GM12878 (cell line): ENCODE measurements at regions not wholly inside any gene's neighbourhood (a gene's known extent, or its start where the extent isn't known, plus 50 kb on each side); places are given as distances from the start of the nearest gene placed in this dataset.

Source experiments
- CBX3 ChIP-seq: fragments of 200-600 bp; sonication (generic); IDR thresholded peaks from 2 replicates; pipeline ENCODE4 v1.6.1; 2016; ENCODE audit warnings: low read depth, borderline replicate concordance
- CHD1 ChIP-seq: IDR thresholded peaks from 2 replicates; pipeline ENCODE4 v1.6.1; 2012; ENCODE audit warnings: low read depth, low read length, improper control_type of control experiment
- CTCF ChIP-seq, 3 experiments: IDR thresholded peaks in 2 of 3; conservative IDR thresholded peaks in 1 of 3; 2 replicates each; pipeline ENCODE4 v1.5.1; 2011; ENCODE audit warnings: low read depth in 3 of 3, low read length in 3 of 3, mild to moderate bottlenecking in 3 of 3, control low read depth in 2 of 3, moderate library complexity in 2 of 3, inconsistent platforms in 1 of 3, mixed read lengths in 1 of 3; ENCODE audit not compliant: control insufficient read depth in 2 of 3, insufficient read depth in 1 of 3; ENCODE audit errors: extremely low read depth in 1 of 3
- EZH2 ChIP-seq: IDR thresholded peaks from 2 replicates; pipeline ENCODE4 v1.6.1; 2012; ENCODE audit warnings: low read depth, mild to moderate bottlenecking, control low read depth, inconsistent platforms, low read length, borderline replicate concordance; ENCODE audit not compliant: control insufficient read depth
- GATAD2B ChIP-seq: fragments of 450-650 bp; conservative IDR thresholded peaks from 2 replicates; pipeline ENCODE4 v1.6.1; 2017; ENCODE audit warnings: low read depth, mild to moderate bottlenecking, moderate library complexity
- MXI1 ChIP-seq: fragments of 150-350 bp; IDR thresholded peaks from 2 replicates; pipeline ENCODE4 v1.6.1; 2011; ENCODE audit warnings: low read depth, mild to moderate bottlenecking, inconsistent platforms, low read length, improper control_type of control experiment
- NFIC ChIP-seq: IDR thresholded peaks from 2 replicates; pipeline ENCODE4 v1.6.1; 2012; ENCODE audit warnings: low read depth, mild to moderate bottlenecking, inconsistent platforms, low read length, moderate library complexity
- PAX8 ChIP-seq: fragments of 450-650 bp; IDR thresholded peaks from 2 replicates; pipeline ENCODE4 v1.6.1; 2017; ENCODE audit warnings: mild to moderate bottlenecking, moderate library complexity
- POLR2AphosphoS5 ChIP-seq: IDR thresholded peaks from 2 replicates; pipeline ENCODE4 v1.6.1; 2011; ENCODE audit warnings: mild to moderate bottlenecking, low read length, inconsistent platforms
- YY1 ChIP-seq: IDR thresholded peaks from 2 replicates; pipeline ENCODE4 v1.6.1; 2011; ENCODE audit warnings: low read depth, mild to moderate bottlenecking, low read length
- ZNF24 ChIP-seq: fragments of 450-650 bp; IDR thresholded peaks from 2 replicates; pipeline ENCODE4 v1.6.1; 2017; ENCODE audit warnings: antibody characterized with exemption, mild to moderate bottlenecking
- TF ChIP-seq, protein P1 (sequence below): IDR thresholded peaks from 2 replicates; pipeline ENCODE4 v1.6.1; 2012; ENCODE audit warnings: low read length, inconsistent platforms

DNA sequence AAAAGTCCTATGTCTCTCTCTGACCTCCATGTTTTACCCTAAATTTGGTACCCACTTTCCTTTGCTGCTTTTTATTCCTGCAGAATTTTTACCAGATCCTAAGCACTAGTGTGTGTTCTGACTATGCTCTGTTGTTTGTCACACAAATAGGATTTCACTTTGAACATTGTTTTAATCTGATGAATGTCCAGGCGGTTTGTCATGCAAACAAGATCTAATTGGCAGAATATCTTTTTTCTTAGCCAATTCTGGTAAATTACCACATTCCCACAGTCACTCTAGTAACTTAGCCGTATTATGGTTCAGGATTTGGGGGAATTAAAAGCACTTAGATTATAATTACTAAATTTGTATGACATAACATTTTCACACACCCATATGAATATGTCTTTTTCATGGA is 557.2 kb upstream of the BOD1L1 start:
- TF ChIP-seq PAX8 (no peak), YY1 (no peak), EZH2 (no peak), ZNF24 (no peak), GATAD2B (no peak), CHD1 (no peak), CTCF (IDR thresholded peaks at IDR 0.05 in 2 of 3, conservative IDR thresholded peaks at IDR 0.05 in 1 of 3; ENCODE audit: control insufficient read depth in 2 of 3, extremely low read depth in 1 of 3, insufficient read depth in 1 of 3, low read depth in 3 of 3, low read length in 3 of 3) (no peak), MXI1 (no peak), NFIC (no peak), CBX3 (no peak), POLR2AphosphoS5 (no peak)
- TF ChIP-seq, protein P1, sequence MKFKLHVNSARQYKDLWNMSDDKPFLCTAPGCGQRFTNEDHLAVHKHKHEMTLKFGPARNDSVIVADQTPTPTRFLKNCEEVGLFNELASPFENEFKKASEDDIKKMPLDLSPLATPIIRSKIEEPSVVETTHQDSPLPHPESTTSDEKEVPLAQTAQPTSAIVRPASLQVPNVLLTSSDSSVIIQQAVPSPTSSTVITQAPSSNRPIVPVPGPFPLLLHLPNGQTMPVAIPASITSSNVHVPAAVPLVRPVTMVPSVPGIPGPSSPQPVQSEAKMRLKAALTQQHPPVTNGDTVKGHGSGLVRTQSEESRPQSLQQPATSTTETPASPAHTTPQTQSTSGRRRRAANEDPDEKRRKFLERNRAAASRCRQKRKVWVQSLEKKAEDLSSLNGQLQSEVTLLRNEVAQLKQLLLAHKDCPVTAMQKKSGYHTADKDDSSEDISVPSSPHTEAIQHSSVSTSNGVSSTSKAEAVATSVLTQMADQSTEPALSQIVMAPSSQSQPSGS: no peak
